ENCODE measurements at regions not wholly inside any gene's neighbourhood (a gene's known extent, or its start where the extent isn't known, plus 50 kb on each side); places are given as distances from the start of the nearest gene placed in this dataset.
"Not testable (repeated sequence)": the region's sequence is repeated elsewhere in the genome, so short reads cannot be mapped to it uniquely, and the experiment has no call there.

DNA sequence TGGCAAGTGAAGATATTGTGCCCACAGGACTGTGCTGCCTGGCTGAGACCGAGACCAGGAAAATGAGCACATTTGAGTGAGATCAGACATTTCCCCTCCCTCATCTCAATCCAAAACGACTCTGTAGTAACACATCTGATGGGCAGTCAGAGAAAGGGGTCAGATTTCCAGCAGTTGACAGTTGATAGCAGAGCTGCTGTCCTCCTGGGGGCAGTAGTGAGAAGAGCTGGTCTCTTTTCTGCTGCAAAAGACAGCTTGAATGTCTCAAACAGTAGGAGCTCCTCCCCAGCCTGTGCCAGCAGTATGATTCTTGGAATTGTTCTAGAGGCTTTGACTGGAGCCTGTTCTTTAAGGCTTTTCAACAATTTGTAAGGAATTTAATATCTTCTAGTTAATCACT, 1396.3 kb downstream of the RPIA start:
- FAIRE-seq (peak; percentile 68), ATAC-seq (peak; percentile 47; the same call in 1 of the 3 replicates)
- BruUV-seq (replicated peaks); H3K4me1 ChIP-seq (ENCODE audit: control insufficient read depth, insufficient read depth, low read length); RAD21 ChIA-PET (ENCODE audit: unreplicated experiment); in situ Hi-C loops (cut with MboI); H3K36me3 ChIP-seq (ENCODE audit: control insufficient read depth in 2 of 2, insufficient read depth in 2 of 2, low read length in 1 of 2); H3K27me3 ChIP-seq (replicated peaks in 1 of 2; ENCODE audit: control insufficient read depth in 2 of 2, insufficient read depth in 2 of 2, low read length in 1 of 2); H3K4me2 ChIP-seq (ENCODE audit: control insufficient read depth, insufficient read depth); H3K9me3 ChIP-seq (replicated peaks; ENCODE audit: control insufficient read depth, insufficient read depth, low read length); POLR2A ChIA-PET; DNase-seq (ENCODE audit: low read depth, low spot score); H4K20me1 ChIP-seq (ENCODE audit: control insufficient read depth, insufficient read depth); H3K27ac ChIP-seq (ENCODE audit: control insufficient read depth, insufficient read depth); H2AFZ ChIP-seq (ENCODE audit: control insufficient read depth, low read depth, low read length); H3K79me2 ChIP-seq (ENCODE audit: control insufficient read depth, insufficient read depth, low read length); intact Hi-C loops (cut with micrococcal nuclease; ENCODE audit: unreplicated experiment); H3K9ac ChIP-seq (ENCODE audit: control insufficient read depth, insufficient read depth, low read length); SMC1A ChIA-PET (ENCODE audit: uncharacterized antibody, unreplicated experiment); H3K4me3 ChIP-seq; CTCF ChIA-PET: not testable (repeated sequence)
- WGBS (ENCODE audit: insufficient coverage, insufficient replicate concordance, low lambda C conversion rate, missing lambda C conversion rate): 0% methylated on average over 2 of the region's 2 CpGs
- TF ChIP-seq, protein P1, sequence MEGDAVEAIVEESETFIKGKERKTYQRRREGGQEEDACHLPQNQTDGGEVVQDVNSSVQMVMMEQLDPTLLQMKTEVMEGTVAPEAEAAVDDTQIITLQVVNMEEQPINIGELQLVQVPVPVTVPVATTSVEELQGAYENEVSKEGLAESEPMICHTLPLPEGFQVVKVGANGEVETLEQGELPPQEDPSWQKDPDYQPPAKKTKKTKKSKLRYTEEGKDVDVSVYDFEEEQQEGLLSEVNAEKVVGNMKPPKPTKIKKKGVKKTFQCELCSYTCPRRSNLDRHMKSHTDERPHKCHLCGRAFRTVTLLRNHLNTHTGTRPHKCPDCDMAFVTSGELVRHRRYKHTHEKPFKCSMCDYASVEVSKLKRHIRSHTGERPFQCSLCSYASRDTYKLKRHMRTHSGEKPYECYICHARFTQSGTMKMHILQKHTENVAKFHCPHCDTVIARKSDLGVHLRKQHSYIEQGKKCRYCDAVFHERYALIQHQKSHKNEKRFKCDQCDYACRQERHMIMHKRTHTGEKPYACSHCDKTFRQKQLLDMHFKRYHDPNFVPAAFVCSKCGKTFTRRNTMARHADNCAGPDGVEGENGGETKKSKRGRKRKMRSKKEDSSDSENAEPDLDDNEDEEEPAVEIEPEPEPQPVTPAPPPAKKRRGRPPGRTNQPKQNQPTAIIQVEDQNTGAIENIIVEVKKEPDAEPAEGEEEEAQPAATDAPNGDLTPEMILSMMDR (IDR thresholded peaks at IDR 0.05 in 2 of 3, conservative IDR thresholded peaks at IDR 0.05 in 1 of 3; ENCODE audit: control insufficient read depth in 2 of 3, extremely low read depth in 1 of 3, insufficient read depth in 1 of 3, low read depth in 3 of 3, low read length in 3 of 3): peak; percentile 4 to 18 (median 14); a peak in 3 of 6 replicates

DNA sequence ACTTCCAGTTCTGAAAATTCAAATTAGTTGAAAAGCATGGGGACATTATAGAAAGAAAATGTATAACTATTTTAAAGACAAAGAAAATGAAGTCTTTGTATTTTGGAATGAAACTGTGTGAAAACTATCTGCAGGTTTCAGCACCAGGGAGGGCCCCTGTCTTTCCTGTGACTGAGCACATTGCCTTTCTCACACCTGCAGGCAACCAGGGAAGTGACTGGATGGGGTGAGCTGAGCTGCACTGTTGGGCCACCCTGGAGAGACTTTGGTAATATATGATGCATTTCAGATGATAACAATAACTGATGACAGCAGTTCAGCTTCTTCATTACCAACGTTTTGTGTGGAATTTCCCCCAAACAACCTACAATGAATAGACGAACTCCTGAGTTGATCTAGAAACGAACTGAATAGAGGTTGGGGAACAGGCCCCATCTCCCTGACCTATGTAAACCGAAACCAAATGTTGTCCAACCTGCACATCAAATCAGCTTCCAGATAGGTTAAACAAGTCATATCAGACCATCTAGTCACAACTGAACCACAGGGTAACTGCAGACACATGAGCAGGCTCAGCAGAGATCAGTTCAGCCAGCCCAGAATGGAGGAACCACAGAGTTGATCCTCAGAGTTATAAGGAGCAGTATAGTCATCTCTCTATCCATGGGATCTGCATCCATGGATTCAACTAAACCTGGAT, 1402.2 kb downstream of the RPIA start:
- WGBS (ENCODE audit: insufficient coverage, insufficient replicate concordance, low lambda C conversion rate, missing lambda C conversion rate): 0% methylated on average over 3 of the region's 4 CpGs
- ATAC-seq; FAIRE-seq; H3K27me3 ChIP-seq (replicated peaks in 1 of 2; ENCODE audit: control insufficient read depth in 2 of 2, insufficient read depth in 2 of 2, low read length in 1 of 2); H2AFZ ChIP-seq (ENCODE audit: control insufficient read depth, low read depth, low read length); DNase-seq (ENCODE audit: low read depth, low spot score); H3K4me3 ChIP-seq; RAD21 ChIA-PET (ENCODE audit: unreplicated experiment); H3K27ac ChIP-seq (ENCODE audit: control insufficient read depth, insufficient read depth); BruUV-seq (replicated peaks); H3K36me3 ChIP-seq (ENCODE audit: control insufficient read depth in 2 of 2, insufficient read depth in 2 of 2, low read length in 1 of 2); H3K79me2 ChIP-seq (ENCODE audit: control insufficient read depth, insufficient read depth, low read length); intact Hi-C loops (cut with micrococcal nuclease; ENCODE audit: unreplicated experiment); H3K9me3 ChIP-seq (replicated peaks; ENCODE audit: control insufficient read depth, insufficient read depth, low read length); in situ Hi-C loops (cut with MboI); SMC1A ChIA-PET (ENCODE audit: uncharacterized antibody, unreplicated experiment); H3K4me1 ChIP-seq (ENCODE audit: control insufficient read depth, insufficient read depth, low read length); CTCF ChIA-PET; H3K9ac ChIP-seq (ENCODE audit: control insufficient read depth, insufficient read depth, low read length); H4K20me1 ChIP-seq (ENCODE audit: control insufficient read depth, insufficient read depth); POLR2A ChIA-PET; H3K4me2 ChIP-seq (ENCODE audit: control insufficient read depth, insufficient read depth): not testable (repeated sequence)

DNA sequence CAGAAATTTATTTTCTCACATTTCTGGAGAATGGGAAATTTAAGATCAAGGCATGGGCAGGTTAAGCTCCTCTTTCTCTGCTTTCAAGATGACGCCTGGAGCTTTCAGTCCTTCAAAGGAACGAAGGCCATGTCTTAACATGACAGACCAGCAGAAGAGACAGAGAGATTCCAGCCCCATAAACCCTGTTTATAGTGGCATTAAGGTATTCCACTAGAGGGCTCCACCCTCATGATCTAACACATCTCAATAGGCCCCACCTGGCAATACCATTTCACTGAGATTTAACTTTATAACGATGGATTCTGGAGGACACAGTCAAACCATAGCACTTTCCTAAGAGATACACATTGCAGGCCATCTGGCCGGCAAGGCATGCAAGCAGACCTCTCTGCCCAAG, 1406.1 kb downstream of the RPIA start:
- in situ Hi-C loops (cut with MboI); SMC1A ChIA-PET (ENCODE audit: uncharacterized antibody, unreplicated experiment); H4K20me1 ChIP-seq (ENCODE audit: control insufficient read depth, insufficient read depth); BruUV-seq (replicated peaks); FAIRE-seq; DNase-seq (ENCODE audit: low read depth, low spot score); H3K4me3 ChIP-seq; H2AFZ ChIP-seq (ENCODE audit: control insufficient read depth, low read depth, low read length); H3K9ac ChIP-seq (ENCODE audit: control insufficient read depth, insufficient read depth, low read length); H3K4me1 ChIP-seq (ENCODE audit: control insufficient read depth, insufficient read depth, low read length); intact Hi-C loops (cut with micrococcal nuclease; ENCODE audit: unreplicated experiment); H3K27me3 ChIP-seq (replicated peaks in 1 of 2; ENCODE audit: control insufficient read depth in 2 of 2, insufficient read depth in 2 of 2, low read length in 1 of 2); POLR2A ChIA-PET; H3K36me3 ChIP-seq (ENCODE audit: control insufficient read depth in 2 of 2, insufficient read depth in 2 of 2, low read length in 1 of 2); CTCF ChIA-PET; H3K27ac ChIP-seq (ENCODE audit: control insufficient read depth, insufficient read depth); H3K79me2 ChIP-seq (ENCODE audit: control insufficient read depth, insufficient read depth, low read length); H3K4me2 ChIP-seq (ENCODE audit: control insufficient read depth, insufficient read depth); H3K9me3 ChIP-seq (replicated peaks; ENCODE audit: control insufficient read depth, insufficient read depth, low read length); RAD21 ChIA-PET (ENCODE audit: unreplicated experiment): not testable (repeated sequence)
- ATAC-seq: 0 out of 3 replicates have a peak, but pooled peaks have one; percentile 34
- 0% methylated on average over 3 of the region's 4 CpGs for WGBS (ENCODE audit: insufficient coverage, insufficient replicate concordance, low lambda C conversion rate, missing lambda C conversion rate)

Measured in GM12878 (cell line).